Glomerular visceral epithelial cell (primary cell): ENCODE measurements at regions not wholly inside any gene's neighbourhood (a gene's known extent, or its start where the extent isn't known, plus 50 kb on each side); places are given as distances from the start of the nearest gene placed in this dataset.

Experiments used
- DNase-seq: peaks from one replicate; pipeline ENCODE4 v3.0.0-alpha.2; 2016; ENCODE audit errors: extremely low spot score

GRCh38 chr7:3194501-3195141, 106.4 kb upstream of the SDK1 start:
- DNase-seq = peak; percentile 99

GRCh38 chr7:3195160-3195559, 105.9 kb upstream of the SDK1 start:
- no peak for DNase-seq

DNA sequence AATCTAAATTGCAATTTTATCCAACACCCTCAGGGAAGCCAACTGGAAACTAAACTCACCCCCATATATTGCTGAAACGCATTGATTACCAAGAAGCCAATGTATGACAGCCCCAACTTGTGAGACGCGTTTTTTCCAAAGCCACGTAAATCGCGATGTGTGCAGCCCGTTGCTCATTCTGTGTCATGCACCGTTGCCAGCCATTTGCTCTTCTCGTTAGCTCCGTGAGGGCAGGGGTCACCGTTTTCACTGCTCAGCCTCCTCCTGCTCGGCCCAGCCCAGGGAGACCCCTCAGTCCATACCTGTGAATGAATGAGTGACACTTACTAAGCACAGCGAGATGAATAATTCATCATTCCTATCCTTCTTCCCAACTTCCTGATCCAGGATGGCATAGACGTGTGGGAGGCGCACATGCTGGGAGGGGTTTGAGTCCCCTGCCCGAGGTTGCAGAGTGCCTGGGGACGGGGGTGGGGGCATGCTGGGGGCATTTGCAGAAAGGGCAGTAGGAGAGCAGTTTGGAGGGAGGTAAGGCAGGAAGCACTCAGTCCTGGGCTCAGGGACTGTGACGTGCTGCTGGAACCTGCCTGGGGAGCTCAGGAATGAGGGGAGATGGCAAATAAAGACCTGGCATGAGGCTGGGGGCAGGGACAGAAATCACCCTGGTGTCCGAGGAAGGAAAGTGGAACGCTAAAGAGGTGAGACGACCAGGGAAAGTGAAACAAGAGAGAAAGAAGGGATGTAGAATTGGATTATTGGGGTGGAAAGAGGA, 104.2 kb upstream of the SDK1 start:
- DNase-seq = no peak

DNA sequence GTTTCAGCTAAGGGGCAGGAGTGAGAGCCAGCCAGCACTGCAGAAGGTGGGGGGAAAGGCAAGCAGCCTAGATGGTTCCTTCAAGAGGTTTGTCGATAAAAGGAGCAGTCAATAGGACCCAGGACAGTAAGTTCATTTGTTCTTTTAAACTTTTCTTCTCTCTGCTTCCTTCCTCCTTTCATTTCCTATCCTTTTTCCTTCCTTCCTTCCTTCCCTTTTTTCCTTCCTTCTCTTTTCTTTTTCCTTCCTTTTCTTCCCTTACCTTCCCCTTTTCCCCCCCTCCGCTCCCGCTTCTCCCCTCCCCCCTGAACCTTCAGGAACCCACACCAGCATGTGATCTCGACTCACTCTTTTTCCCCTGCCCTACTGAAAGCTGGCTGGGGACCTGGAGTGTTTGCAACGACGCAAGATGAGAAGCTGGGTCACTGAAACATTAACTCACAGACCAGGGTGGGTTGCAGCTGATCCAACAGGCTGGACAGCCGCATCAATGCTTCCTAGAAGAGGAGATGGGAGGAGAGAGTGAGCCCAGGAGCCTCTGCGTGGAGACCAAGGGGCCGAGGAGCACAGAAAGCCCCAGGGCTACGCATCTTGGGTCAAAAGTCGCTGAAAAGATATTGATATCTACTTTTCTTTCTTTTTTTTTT, 103.4 kb upstream of the SDK1 start:
- DNase-seq = peak; percentile 11

GRCh38 chr7:3198316-3198715, 102.7 kb upstream of the SDK1 start:
- no peak for DNase-seq

- DNase-seq = peak; percentile 42
Measured at GRCh38 chr7:3200504-3200903, 100.5 kb upstream of the SDK1 start.

DNA sequence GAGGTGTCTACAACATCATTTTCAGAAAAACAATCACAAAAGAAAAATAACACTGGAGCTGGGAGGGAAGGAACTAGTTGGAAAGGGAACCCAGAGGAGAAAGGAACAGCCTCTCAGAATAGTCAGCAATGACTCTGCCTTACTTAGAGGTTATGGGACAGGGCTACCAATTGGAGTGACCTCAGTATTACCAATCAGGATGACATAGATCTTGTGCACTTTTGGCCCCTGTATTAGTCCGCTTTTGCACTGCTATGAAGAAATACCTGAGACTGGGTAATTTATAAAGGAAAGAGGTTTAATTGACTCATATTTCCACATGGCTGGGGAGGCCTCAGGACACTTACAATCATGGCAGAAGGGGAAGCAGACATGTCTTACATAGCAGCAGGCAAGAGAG, 99.7 kb upstream of the SDK1 start:
- DNase-seq = no peak

DNA sequence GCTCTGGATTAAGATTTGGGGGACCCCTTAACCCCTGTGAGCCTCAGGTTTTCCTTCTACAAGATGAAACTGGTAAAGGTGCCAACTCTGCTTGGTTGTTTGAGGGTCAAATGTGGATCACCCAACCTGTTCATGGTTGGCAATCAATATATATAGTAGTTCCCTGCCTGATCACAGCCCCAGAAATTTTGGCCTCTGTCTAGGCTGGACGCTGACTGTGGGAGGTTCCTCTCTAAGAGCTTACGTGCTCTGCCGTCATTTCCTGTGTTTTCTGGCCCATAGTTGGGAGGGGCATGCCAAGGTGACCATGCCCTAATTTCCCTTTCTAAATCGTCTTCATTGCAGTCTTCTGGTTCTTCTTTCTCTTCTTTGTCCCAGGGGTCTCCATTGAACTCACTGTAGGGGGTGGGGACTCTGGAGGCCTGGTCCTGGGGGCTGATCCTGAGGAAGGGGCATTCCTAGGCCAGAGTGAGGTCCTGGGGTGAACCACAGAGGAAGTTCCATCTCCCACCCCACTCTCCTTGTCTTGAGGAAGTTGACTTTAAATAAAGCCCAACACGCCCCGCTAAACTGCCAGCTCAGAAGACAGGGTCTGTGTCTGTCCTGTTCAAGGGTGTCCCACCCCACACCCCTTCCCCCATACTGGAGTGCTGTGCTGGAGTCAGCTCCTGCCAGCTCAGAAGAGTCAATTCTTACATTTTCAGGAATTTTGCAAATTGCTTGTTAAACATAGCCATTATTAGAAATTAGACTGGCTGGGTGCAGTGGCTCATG, 98.9 kb upstream of the SDK1 start:
- no peak for DNase-seq

DNA sequence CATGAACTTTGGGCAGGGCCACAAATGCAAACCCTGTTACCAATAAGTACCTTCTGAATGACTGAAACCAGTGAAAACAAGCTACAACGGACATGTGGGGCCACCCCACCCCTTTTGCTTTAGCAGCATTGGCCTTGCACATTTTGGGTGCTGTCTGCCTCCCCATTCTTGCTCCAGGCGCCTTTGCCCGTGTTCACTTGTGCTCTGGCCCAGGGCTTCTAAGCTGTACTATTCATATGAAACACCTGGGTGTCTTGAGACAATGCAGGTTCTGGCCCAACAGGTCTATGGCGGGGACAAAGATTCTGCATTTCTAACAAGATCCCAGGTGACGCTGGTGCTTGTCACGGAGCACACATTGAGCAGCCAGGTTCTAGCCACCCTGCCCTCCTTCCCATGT, 96.5 kb upstream of the SDK1 start:
- DNase-seq = no peak

- no peak for DNase-seq
Measured at GRCh38 chr7:3206101-3206500, 95.0 kb upstream of the SDK1 start.

DNA sequence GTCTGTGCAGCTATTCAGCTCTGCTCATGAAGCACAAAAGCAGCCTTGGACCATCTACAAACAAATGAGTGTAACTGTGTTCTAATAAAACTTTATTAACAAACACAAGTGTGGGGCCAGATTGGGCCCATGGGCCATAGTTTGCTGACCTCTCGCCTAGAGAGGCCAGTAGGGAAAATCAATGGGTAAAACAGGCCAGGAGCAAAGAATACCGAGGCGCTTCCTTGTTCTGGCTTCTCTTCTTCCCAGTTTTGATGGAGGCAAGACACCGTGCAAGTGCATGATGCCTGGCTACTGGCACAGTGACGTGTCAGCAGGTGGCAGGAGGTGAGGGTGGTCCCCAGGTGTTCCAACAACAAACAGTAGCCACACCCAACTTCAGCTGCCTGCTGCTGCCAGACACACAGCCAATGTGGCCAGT, 94.3 kb upstream of the SDK1 start:
- no peak for DNase-seq

- no peak for DNase-seq
Measured at GRCh38 chr7:3207387-3207902, 93.6 kb upstream of the SDK1 start.

GRCh38 chr7:3210531-3210930, 90.5 kb upstream of the SDK1 start:
- DNase-seq = no peak

DNA sequence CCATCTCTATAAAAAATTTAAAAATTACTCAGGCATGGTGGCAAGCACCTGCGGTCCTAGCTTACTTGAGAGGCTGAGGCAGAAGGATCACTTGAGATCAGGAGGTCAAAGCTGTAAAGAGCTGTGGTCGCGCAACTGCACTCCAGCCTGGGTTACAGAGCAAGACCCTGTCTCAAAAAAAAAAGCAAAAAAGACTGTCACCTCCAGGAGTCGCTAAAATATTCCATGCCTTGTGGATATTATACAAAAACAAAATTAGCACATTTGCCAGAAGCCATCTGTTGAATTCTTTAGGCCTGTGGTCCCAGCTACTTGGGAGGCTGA, 87.0 kb upstream of the SDK1 start:
- DNase-seq = no peak

DNA sequence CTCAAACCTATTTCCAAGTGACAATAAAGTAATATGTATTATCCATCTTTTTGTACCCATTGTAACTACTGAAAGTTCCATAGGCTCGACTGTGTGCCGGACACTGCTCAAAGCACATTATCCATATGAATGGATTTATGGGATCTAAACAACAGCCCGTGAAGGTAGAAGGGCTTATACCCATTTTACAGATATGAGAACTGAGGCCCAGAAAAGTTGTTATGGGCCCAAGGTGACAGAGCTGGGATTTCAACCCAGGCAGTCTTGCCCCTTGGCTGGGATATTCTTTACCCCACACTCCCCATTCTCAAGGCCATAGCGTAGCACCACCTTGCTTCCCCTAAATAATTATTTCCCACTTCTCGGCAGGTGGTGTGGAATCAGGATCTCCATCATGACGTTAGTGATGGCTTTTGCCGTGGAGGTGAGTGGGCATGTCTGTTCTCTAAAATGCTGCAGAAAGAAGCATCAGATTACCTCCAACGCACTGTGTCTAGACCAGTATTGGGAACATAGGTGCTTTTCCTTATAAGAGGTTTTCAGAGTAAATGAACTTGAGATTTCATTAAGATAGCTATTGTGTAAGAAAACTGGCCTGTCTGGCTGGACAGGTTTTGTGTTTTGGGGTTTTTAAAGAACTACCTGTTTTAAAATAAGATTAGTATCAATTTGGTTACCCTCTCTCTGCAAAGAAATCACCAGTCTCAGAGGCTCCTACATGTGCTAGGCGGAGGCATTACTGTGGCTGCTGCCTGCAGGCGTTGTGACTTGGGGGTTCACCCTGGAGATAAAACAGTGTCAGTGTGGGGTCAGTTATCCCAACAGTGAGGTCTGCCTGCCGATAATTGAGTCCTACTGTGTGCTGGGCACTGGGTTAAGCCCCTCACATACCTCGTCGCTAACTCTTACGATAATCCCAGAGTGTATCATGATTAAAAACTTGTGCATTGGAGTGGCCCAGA, 85.1 kb upstream of the SDK1 start:
- DNase-seq = no peak

- DNase-seq = no peak
Measured at GRCh38 chr7:3217166-3217565, 83.9 kb upstream of the SDK1 start.

GRCh38 chr7:3218411-3219225, 82.4 kb upstream of the SDK1 start:
- no peak for DNase-seq

DNA sequence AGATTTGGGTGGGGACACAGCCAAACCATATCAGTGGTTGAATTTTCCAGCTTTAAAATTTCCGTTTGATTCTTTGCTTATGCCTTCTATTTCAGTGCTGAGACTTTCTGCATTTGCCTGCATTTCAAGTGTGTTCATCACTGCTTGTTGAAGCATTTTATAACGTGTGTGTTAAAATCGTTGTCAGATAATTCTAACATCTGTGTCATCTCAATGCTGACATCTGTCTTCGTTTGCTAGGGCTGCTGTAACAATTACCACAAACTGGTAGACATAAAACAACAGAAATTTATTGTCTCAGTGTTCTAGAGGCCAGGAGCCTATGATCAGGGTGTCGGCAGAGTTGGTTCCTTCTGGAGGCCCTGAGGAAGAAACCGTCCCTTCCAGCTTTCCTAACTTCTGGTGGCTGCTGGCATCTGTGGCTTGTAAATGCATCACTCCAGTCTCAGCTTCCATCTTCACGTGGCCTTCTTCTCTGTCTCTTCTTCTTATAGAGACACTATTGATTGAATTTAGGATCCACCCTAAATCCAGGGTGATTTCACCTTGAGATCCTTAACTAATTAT, 71.1 kb upstream of the SDK1 start:
- no peak for DNase-seq

- no peak for DNase-seq
Measured at GRCh38 chr7:3230908-3231307, 70.1 kb upstream of the SDK1 start.

- DNase-seq = no peak
Measured at GRCh38 chr7:3232228-3232627, 68.8 kb upstream of the SDK1 start.
